IPS-15b (cell line): ENCODE measurements at regions not wholly inside any gene's neighbourhood (a gene's known extent, or its start where the extent isn't known, plus 50 kb on each side); places are given as distances from the start of the nearest gene placed in this dataset.

Source experiments
- H3K27me3 ChIP-seq: one replicate; pipeline ENCODE4 v1.6.1; 2013; ENCODE audit warnings: low read length; ENCODE audit not compliant: control insufficient read depth, insufficient read depth
- H3K36me3 ChIP-seq: one replicate; pipeline ENCODE4 v1.6.1; 2013; ENCODE audit warnings: low read length; ENCODE audit not compliant: control insufficient read depth, insufficient read depth
- H3K4me1 ChIP-seq: one replicate; pipeline ENCODE4 v1.6.1; 2013; ENCODE audit warnings: mild to moderate bottlenecking, low read length; ENCODE audit not compliant: control insufficient read depth, insufficient read depth
- H3K4me3 ChIP-seq: one replicate; pipeline ENCODE4 v1.5.1; 2013; ENCODE audit warnings: low read depth, low read length
- H3K9ac ChIP-seq: one replicate; pipeline ENCODE4 v1.6.1; 2013; ENCODE audit warnings: low read depth, mild to moderate bottlenecking, low read length
- H3K9me3 ChIP-seq: one replicate; pipeline ENCODE4 v1.6.1; 2013; ENCODE audit warnings: mild to moderate bottlenecking, low read length; ENCODE audit not compliant: control insufficient read depth, insufficient read depth

GRCh38 chr16:64532117-64532516 lies 589.7 kb downstream of the CDH11 start:
- Histone ChIP-seq H3K27me3 (no peaks in the 10 kb centered on the region), H3K9ac (no peak overlapping the region), H3K36me3 (no peaks in the 10 kb centered on the region), H3K9me3 (no peaks in the 10 kb centered on the region), H3K4me1 (peaks cover 6% of the 10 kb centered on the region), H3K4me3 (no peak overlapping the region)

GRCh38 chr16:64531401-64531800 lies 590.5 kb downstream of the CDH11 start:
- Histone ChIP-seq H3K4me1 (peaks cover 6% of the 10 kb centered on the region), H3K9ac (no peak overlapping the region), H3K4me3 (no peak overlapping the region), H3K9me3 (no peaks in the 10 kb centered on the region), H3K36me3 (no peaks in the 10 kb centered on the region), H3K27me3 (no peaks in the 10 kb centered on the region)

GRCh38 chr16:64522548-64522947 lies 599.3 kb downstream of the CDH11 start:
- H3K9me3 ChIP-seq = no peaks in the 10 kb centered on the region
- H3K4me3 ChIP-seq = no peak overlapping the region
- no peaks in the 10 kb centered on the region for H3K36me3 ChIP-seq
- H3K4me1 ChIP-seq = no peaks in the 10 kb centered on the region
- H3K9ac ChIP-seq = no peak overlapping the region
- no peaks in the 10 kb centered on the region for H3K27me3 ChIP-seq

- no peaks in the 10 kb centered on the region for H3K27me3 ChIP-seq
- H3K4me1 ChIP-seq = no peaks in the 10 kb centered on the region
- H3K9me3 ChIP-seq = no peaks in the 10 kb centered on the region
- no peak overlapping the region for H3K9ac ChIP-seq
- no peak overlapping the region for H3K4me3 ChIP-seq
- no peaks in the 10 kb centered on the region for H3K36me3 ChIP-seq
Observed at GRCh38 chr16:64513871-64514270, 608.0 kb downstream of the CDH11 start.

GRCh38 chr16:64507240-64508024 lies 614.4 kb downstream of the CDH11 start:
- no peaks in the 10 kb centered on the region for H3K4me1 ChIP-seq
- no peaks in the 10 kb centered on the region for H3K9me3 ChIP-seq
- H3K4me3 ChIP-seq = no peak overlapping the region
- H3K9ac ChIP-seq = no peak overlapping the region
- H3K36me3 ChIP-seq = no peaks in the 10 kb centered on the region
- no peaks in the 10 kb centered on the region for H3K27me3 ChIP-seq

- no peaks in the 10 kb centered on the region for H3K4me1 ChIP-seq
- H3K36me3 ChIP-seq = no peaks in the 10 kb centered on the region
- no peak overlapping the region for H3K4me3 ChIP-seq
- H3K9me3 ChIP-seq = no peaks in the 10 kb centered on the region
- no peaks in the 10 kb centered on the region for H3K27me3 ChIP-seq
- no peak overlapping the region for H3K9ac ChIP-seq
Observed at GRCh38 chr16:64499211-64499610, 622.7 kb downstream of the CDH11 start.

- Histone ChIP-seq H3K4me3 (no peak overlapping the region), H3K27me3 (no peaks in the 10 kb centered on the region), H3K9me3 (no peaks in the 10 kb centered on the region), H3K36me3 (no peaks in the 10 kb centered on the region), H3K4me1 (no peaks in the 10 kb centered on the region), H3K9ac (no peak overlapping the region)
Observed at GRCh38 chr16:64498363-64498762, 623.5 kb downstream of the CDH11 start.

GRCh38 chr16:64493709-64494108 lies 628.2 kb downstream of the CDH11 start:
- H3K4me1 ChIP-seq = no peaks in the 10 kb centered on the region
- H3K27me3 ChIP-seq = no peaks in the 10 kb centered on the region
- no peaks in the 10 kb centered on the region for H3K9me3 ChIP-seq
- no peak overlapping the region for H3K9ac ChIP-seq
- H3K36me3 ChIP-seq = no peaks in the 10 kb centered on the region
- H3K4me3 ChIP-seq = no peak overlapping the region

- Histone ChIP-seq H3K36me3 (no peaks in the 10 kb centered on the region), H3K9ac (no peak overlapping the region), H3K4me3 (no peak overlapping the region), H3K27me3 (no peaks in the 10 kb centered on the region), H3K9me3 (no peaks in the 10 kb centered on the region), H3K4me1 (no peaks in the 10 kb centered on the region)
Observed at GRCh38 chr16:64489449-64489848, 632.4 kb downstream of the CDH11 start.

GRCh38 chr16:64486561-64486960 lies 635.3 kb downstream of the CDH11 start:
- no peak overlapping the region for H3K4me3 ChIP-seq
- H3K36me3 ChIP-seq = no peaks in the 10 kb centered on the region
- H3K4me1 ChIP-seq = no peaks in the 10 kb centered on the region
- H3K9ac ChIP-seq = no peak overlapping the region
- no peaks in the 10 kb centered on the region for H3K27me3 ChIP-seq
- H3K9me3 ChIP-seq = no peaks in the 10 kb centered on the region

- no peak overlapping the region for H3K4me3 ChIP-seq
- no peaks in the 10 kb centered on the region for H3K9me3 ChIP-seq
- no peaks in the 10 kb centered on the region for H3K27me3 ChIP-seq
- H3K4me1 ChIP-seq = no peaks in the 10 kb centered on the region
- no peaks in the 10 kb centered on the region for H3K36me3 ChIP-seq
- no peak overlapping the region for H3K9ac ChIP-seq
Observed at GRCh38 chr16:64481497-64481896, 640.4 kb downstream of the CDH11 start.

GRCh38 chr16:64478252-64478906 lies 643.5 kb downstream of the CDH11 start:
- H3K36me3 ChIP-seq = no peaks in the 10 kb centered on the region
- H3K9ac ChIP-seq = no peak overlapping the region
- no peaks in the 10 kb centered on the region for H3K4me1 ChIP-seq
- H3K27me3 ChIP-seq = no peaks in the 10 kb centered on the region
- no peak overlapping the region for H3K4me3 ChIP-seq
- no peaks in the 10 kb centered on the region for H3K9me3 ChIP-seq
